ENCODE measurements at regions not wholly inside any gene's neighbourhood (a gene's known extent, or its start where the extent isn't known, plus 50 kb on each side); places are given as distances from the start of the nearest gene placed in this dataset.

GRCh38 chr4:125744891-125745364 lies 430.2 kb downstream of the FAT4 start:
- Histone ChIP-seq H3K9me3 (ENCODE audit: insufficient read depth, low read length) (no peaks in the 10 kb centered on the region), H4K20me1 (ENCODE audit: insufficient read depth, low read length) (no peaks in the 10 kb centered on the region), H3K4me2 (ENCODE audit: low read length) (no peak overlapping the region), H3K27ac (ENCODE audit: low read length) (no peak overlapping the region), H3K36me3 (replicated peaks; ENCODE audit: low read depth, low read length) (no peaks in the 10 kb centered on the region), H2AFZ (ENCODE audit: low read depth, low read length) (no peak overlapping the region), H3K4me3 (ENCODE audit: low read length) (no peak overlapping the region), H3K79me2 (ENCODE audit: low read length) (no peaks in the 10 kb centered on the region), H3K27me3 (ENCODE audit: low read depth, low read length) (no peaks in the 10 kb centered on the region), H3K9ac (ENCODE audit: low read length) (no peak overlapping the region), H3K4me1 (ENCODE audit: low read length) (no peaks in the 10 kb centered on the region)
- no peak for TF ChIP-seq EZH2phosphoT487 (IDR thresholded peaks at IDR 0.05; ENCODE audit: low read depth)
- TF ChIP-seq CTCF (IDR thresholded peaks at IDR 0.05; ENCODE audit: low read depth, low read length), result no peak

- H3K4me2 ChIP-seq (ENCODE audit: low read length), result no peak overlapping the region
- H3K4me3 ChIP-seq (ENCODE audit: low read length), result no peak overlapping the region
- no peak overlapping the region for H3K27ac ChIP-seq (ENCODE audit: low read length)
- H3K36me3 ChIP-seq (replicated peaks; ENCODE audit: low read depth, low read length), result no peaks in the 10 kb centered on the region
- H3K27me3 ChIP-seq (ENCODE audit: low read depth, low read length), result no peaks in the 10 kb centered on the region
- H3K4me1 ChIP-seq (ENCODE audit: low read length), result no peaks in the 10 kb centered on the region
- H3K9ac ChIP-seq (ENCODE audit: low read length), result no peak overlapping the region
- no peaks in the 10 kb centered on the region for H3K9me3 ChIP-seq (ENCODE audit: insufficient read depth, low read length)
- no peaks in the 10 kb centered on the region for H4K20me1 ChIP-seq (ENCODE audit: insufficient read depth, low read length)
- no peak overlapping the region for H2AFZ ChIP-seq (ENCODE audit: low read depth, low read length)
- no peak for TF ChIP-seq CTCF (IDR thresholded peaks at IDR 0.05; ENCODE audit: low read depth, low read length)
- no peak for TF ChIP-seq EZH2phosphoT487 (IDR thresholded peaks at IDR 0.05; ENCODE audit: low read depth)
- no peaks in the 10 kb centered on the region for H3K79me2 ChIP-seq (ENCODE audit: low read length)
Measured at GRCh38 chr4:125749354-125749753, 434.6 kb downstream of the FAT4 start.

GRCh38 chr4:125750399-125750798 lies 435.6 kb downstream of the FAT4 start:
- H3K9ac ChIP-seq (ENCODE audit: low read length), result no peak overlapping the region
- no peaks in the 10 kb centered on the region for H3K36me3 ChIP-seq (replicated peaks; ENCODE audit: low read depth, low read length)
- H3K4me2 ChIP-seq (ENCODE audit: low read length), result no peak overlapping the region
- no peaks in the 10 kb centered on the region for H3K4me1 ChIP-seq (ENCODE audit: low read length)
- no peak overlapping the region for H3K4me3 ChIP-seq (ENCODE audit: low read length)
- no peaks in the 10 kb centered on the region for H3K9me3 ChIP-seq (ENCODE audit: insufficient read depth, low read length)
- H3K27me3 ChIP-seq (ENCODE audit: low read depth, low read length), result no peaks in the 10 kb centered on the region
- no peak overlapping the region for H3K27ac ChIP-seq (ENCODE audit: low read length)
- TF ChIP-seq CTCF (IDR thresholded peaks at IDR 0.05; ENCODE audit: low read depth, low read length) (no peak), EZH2phosphoT487 (IDR thresholded peaks at IDR 0.05; ENCODE audit: low read depth) (no peak)
- no peaks in the 10 kb centered on the region for H4K20me1 ChIP-seq (ENCODE audit: insufficient read depth, low read length)
- no peak overlapping the region for H2AFZ ChIP-seq (ENCODE audit: low read depth, low read length)
- no peaks in the 10 kb centered on the region for H3K79me2 ChIP-seq (ENCODE audit: low read length)

- Histone ChIP-seq H3K27ac (ENCODE audit: low read length) (no peak overlapping the region), H3K4me2 (ENCODE audit: low read length) (no peak overlapping the region), H3K9me3 (ENCODE audit: insufficient read depth, low read length) (no peaks in the 10 kb centered on the region), H2AFZ (ENCODE audit: low read depth, low read length) (no peak overlapping the region), H3K79me2 (ENCODE audit: low read length) (no peaks in the 10 kb centered on the region), H3K36me3 (replicated peaks; ENCODE audit: low read depth, low read length) (no peaks in the 10 kb centered on the region), H3K4me3 (ENCODE audit: low read length) (no peak overlapping the region), H3K4me1 (ENCODE audit: low read length) (no peaks in the 10 kb centered on the region), H4K20me1 (ENCODE audit: insufficient read depth, low read length) (no peaks in the 10 kb centered on the region), H3K27me3 (ENCODE audit: low read depth, low read length) (no peaks in the 10 kb centered on the region), H3K9ac (ENCODE audit: low read length) (no peak overlapping the region)
- TF ChIP-seq EZH2phosphoT487 (IDR thresholded peaks at IDR 0.05; ENCODE audit: low read depth) (no peak), CTCF (IDR thresholded peaks at IDR 0.05; ENCODE audit: low read depth, low read length) (no peak)
Measured at GRCh38 chr4:125750828-125751466, 436.2 kb downstream of the FAT4 start.
